ENCODE measurements at regions not wholly inside any gene's neighbourhood (a gene's known extent, or its start where the extent isn't known, plus 50 kb on each side); places are given as distances from the start of the nearest gene placed in this dataset.

- DNase-seq (ENCODE audit: low read depth in 1 of 2, low spot score in 2 of 2) (no peak), FAIRE-seq (no peak)
- H4K8ac ChIP-seq (ENCODE audit: extremely low read depth, insufficient read depth, low read length) = no peak overlapping the region
- H3K4me1 ChIP-seq (replicated peaks in 1 of 4; ENCODE audit: control insufficient read depth in 3 of 4, insufficient read depth in 4 of 4, low read length in 3 of 4) = peaks cover 0 to 4% (median 1%) of the 10 kb centered on the region in 4 experiments; a peak in 3 of 7 replicates
- WGBS, 2 experiments (ENCODE audit: extremely low coverage in 1 of 2, insufficient coverage in 1 of 2, insufficient read length in 1 of 2, insufficient replicate concordance in 2 of 2, low coverage in 1 of 2, low lambda C conversion rate in 2 of 2, missing lambda C conversion rate in 1 of 2) = 89% methylated on average over 3 of the region's 3 CpGs; no CpG with 5 or more reads in 1 of the 2 experiments
- H3K79me1 ChIP-seq (ENCODE audit: low read depth, low read length) = no peaks in the 10 kb centered on the region
- H2BK5ac ChIP-seq (ENCODE audit: low read depth, low read length) = no peak overlapping the region
- no peak overlapping the region for H3K9ac ChIP-seq (replicated peaks in 1 of 4; ENCODE audit: extremely low read depth in 1 of 4, low read depth in 3 of 4, low read length in 3 of 4)
- no peak overlapping the region for H3K27ac ChIP-seq (ENCODE audit: low read depth, low read length)
- H3K14ac ChIP-seq (ENCODE audit: insufficient read length) = no peak overlapping the region
- no peak overlapping the region for H3K23ac ChIP-seq (ENCODE audit: insufficient read length)
- H3K4me3 ChIP-seq (ENCODE audit: extremely low read depth in 1 of 4, insufficient read depth in 2 of 4, low read depth in 3 of 4, low read length in 4 of 4) = no peak overlapping the region
- H3K79me2 ChIP-seq (ENCODE audit: control insufficient read depth in 1 of 2, insufficient read depth in 2 of 2, low read length in 2 of 2) = no peaks in the 10 kb centered on the region
- H4K5ac ChIP-seq (ENCODE audit: insufficient read length, low read depth, low read length) = no peak overlapping the region
- H3K4ac ChIP-seq (replicated peaks; ENCODE audit: insufficient read length, low read depth, low read length) = no peak overlapping the region
- H3K9me3 ChIP-seq (ENCODE audit: insufficient read depth in 2 of 2, low read depth in 1 of 2, low read length in 1 of 2) = no peaks in the 10 kb centered on the region
- H3K36me3 ChIP-seq (ENCODE audit: control insufficient read depth in 2 of 4, insufficient read depth in 4 of 4, low read length in 3 of 4) = no peaks in the 10 kb centered on the region
- H4K91ac ChIP-seq (replicated peaks; ENCODE audit: insufficient read length, low read length) = no peak overlapping the region
- no peak overlapping the region for H2BK120ac ChIP-seq (replicated peaks; ENCODE audit: low read depth, low read length)
- H2BK12ac ChIP-seq (ENCODE audit: low read depth, low read length) = no peak overlapping the region
- H3K56ac ChIP-seq (replicated peaks; ENCODE audit: insufficient read length, low read depth, low read length) = no peak overlapping the region
- H3K4me2 ChIP-seq (ENCODE audit: insufficient read depth in 1 of 2, low read depth in 2 of 2, low read length in 2 of 2) = no peak overlapping the region
- ChIA-PET CTCF (ENCODE audit: partially characterized antibody) (interaction anchor here (0.6 to 1.5 kb wide), 2 partner anchors 46 to 220 kb away, joined by 3 read pairs; no protein-coding TSS in a partner anchor), POLR2A (ENCODE audit: partially characterized antibody) (no interaction called here)
- H3K23me2 ChIP-seq (ENCODE audit: low read depth, low read length) = no peaks in the 10 kb centered on the region
- H2BK15ac ChIP-seq (ENCODE audit: low read length) = no peak overlapping the region
- H4K20me1 ChIP-seq (replicated peaks in 1 of 2; ENCODE audit: control insufficient read depth in 1 of 2, insufficient read depth in 2 of 2, low read length in 2 of 2) = no peaks in the 10 kb centered on the region
- H3K18ac ChIP-seq (ENCODE audit: extremely low read depth, low read length) = no peak overlapping the region
- H2BK20ac ChIP-seq (ENCODE audit: low read length) = no peak overlapping the region
- no peaks in the 10 kb centered on the region for H3K27me3 ChIP-seq (replicated peaks in 1 of 4; ENCODE audit: control insufficient read depth in 3 of 4, extremely low read depth in 1 of 4, insufficient read depth in 3 of 4, low read length in 3 of 4)
- no peak overlapping the region for H2AK5ac ChIP-seq (ENCODE audit: low read depth, low read length)
- H2AFZ ChIP-seq (ENCODE audit: low read length) = no peak overlapping the region
- TF ChIP-seq HDAC6 (IDR thresholded peaks at IDR 0.05; ENCODE audit: low read depth, low read length) = no peak
- TF ChIP-seq CREB1 (IDR thresholded peaks at IDR 0.05) = no peak
- TF ChIP-seq JUN (IDR thresholded peaks at IDR 0.05; ENCODE audit: low read depth, low read length) = no peak
- no peak for TF ChIP-seq EGR1 (IDR thresholded peaks at IDR 0.05; ENCODE audit: borderline replicate concordance, low read depth, low read length)
- no peak for TF ChIP-seq HDAC2 (IDR thresholded peaks at IDR 0.05; ENCODE audit: borderline replicate concordance in 1 of 2, low read depth in 2 of 2, low read length in 2 of 2)
Observed at GRCh38 chr6:134680021-134680420, 269.9 kb downstream of the ALDH8A1 start.
